Osteocyte (in vitro differentiated cells): ENCODE measurements at regions not wholly inside any gene's neighbourhood (a gene's known extent, or its start where the extent isn't known, plus 50 kb on each side); places are given as distances from the start of the nearest gene placed in this dataset.

Source experiments
- DNase-seq: peaks from one replicate; pipeline ENCODE4 v3.0.0; 2021; ENCODE audit warnings: mixed read lengths; ENCODE audit not compliant: unreplicated experiment; ENCODE audit errors: extremely low spot score
- H3K27ac Mint-ChIP-seq: one replicate; pipeline ENCODE4 v1.8.0; 2021; ENCODE audit warnings: mild to moderate bottlenecking, mixed read lengths; ENCODE audit not compliant: unreplicated experiment
- H3K27me3 Mint-ChIP-seq: one replicate; pipeline ENCODE4 v1.8.0; 2021; ENCODE audit warnings: mixed read lengths; ENCODE audit not compliant: unreplicated experiment
- H3K36me3 Mint-ChIP-seq: one replicate; pipeline ENCODE4 v1.8.0; 2021; ENCODE audit warnings: mixed read lengths; ENCODE audit not compliant: unreplicated experiment
- H3K4me1 Mint-ChIP-seq: one replicate; pipeline ENCODE4 v1.8.0; 2021; ENCODE audit warnings: mixed read lengths; ENCODE audit not compliant: unreplicated experiment
- H3K4me3 Mint-ChIP-seq: one replicate; pipeline ENCODE4 v1.8.0; 2021; ENCODE audit warnings: mild to moderate bottlenecking, moderate library complexity, mixed read lengths; ENCODE audit not compliant: unreplicated experiment
- H3K9me3 Mint-ChIP-seq: one replicate; pipeline ENCODE4 v1.8.0; 2021; ENCODE audit warnings: mixed read lengths; ENCODE audit not compliant: unreplicated experiment
- CTCF ChIP-seq: fragments of 200-600 bp; sonication (generic); IDR thresholded peaks from 2 replicates; pipeline ENCODE4 v1.5.0; 2021; ENCODE audit warnings: antibody characterized with exemption, mild to moderate bottlenecking, moderate library complexity

DNA sequence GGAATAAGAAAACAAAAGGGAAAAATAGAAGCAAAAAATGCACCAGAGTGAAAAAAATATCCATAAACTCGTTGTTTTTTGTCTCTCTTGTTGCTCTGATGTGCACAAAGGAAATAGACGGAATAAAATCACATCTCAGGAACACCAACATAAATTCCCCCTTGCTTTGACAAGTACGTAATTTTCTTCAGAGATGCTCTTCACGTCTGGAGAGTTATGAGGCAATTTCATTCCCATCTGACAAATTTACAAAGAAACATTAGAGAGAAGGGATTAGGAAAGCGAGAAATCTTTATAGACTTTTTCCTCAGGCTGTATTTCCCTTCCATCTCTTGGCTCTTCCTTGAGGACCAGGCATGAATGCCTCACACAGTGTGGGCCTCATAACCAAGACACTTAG lies 250.1 kb upstream of the ZFP64 start:
- no peak overlapping the region for H3K4me3 Mint-ChIP-seq
- H3K27me3 Mint-ChIP-seq = no peaks in the 10 kb centered on the region
- H3K4me1 Mint-ChIP-seq = no peaks in the 10 kb centered on the region
- TF ChIP-seq CTCF = no peak
- no peak for DNase-seq
- no peaks in the 10 kb centered on the region for H3K9me3 Mint-ChIP-seq
- no peaks in the 10 kb centered on the region for H3K36me3 Mint-ChIP-seq
- H3K27ac Mint-ChIP-seq = no peak overlapping the region

- H3K27me3 Mint-ChIP-seq = no peaks in the 10 kb centered on the region
- no peak overlapping the region for H3K27ac Mint-ChIP-seq
- H3K36me3 Mint-ChIP-seq = no peaks in the 10 kb centered on the region
- DNase-seq = no peak
- H3K4me1 Mint-ChIP-seq = no peaks in the 10 kb centered on the region
- H3K9me3 Mint-ChIP-seq = no peaks in the 10 kb centered on the region
- no peak overlapping the region for H3K4me3 Mint-ChIP-seq
- no peak for TF ChIP-seq CTCF
Observed at GRCh38 chr20:52439375-52439774, 247.8 kb upstream of the ZFP64 start.

GRCh38 chr20:52438326-52438963 lies 246.9 kb upstream of the ZFP64 start:
- H3K27ac Mint-ChIP-seq = no peak overlapping the region
- H3K36me3 Mint-ChIP-seq = no peaks in the 10 kb centered on the region
- H3K9me3 Mint-ChIP-seq = no peaks in the 10 kb centered on the region
- no peak overlapping the region for H3K4me3 Mint-ChIP-seq
- DNase-seq = no peak
- TF ChIP-seq CTCF = no peak
- H3K27me3 Mint-ChIP-seq = no peaks in the 10 kb centered on the region
- H3K4me1 Mint-ChIP-seq = no peaks in the 10 kb centered on the region

- Mint-ChIP-seq H3K9me3 (peaks cover under 1% of the 10 kb centered on the region), H3K4me3 (no peak overlapping the region), H3K4me1 (no peaks in the 10 kb centered on the region), H3K27me3 (no peaks in the 10 kb centered on the region), H3K27ac (no peak overlapping the region), H3K36me3 (no peaks in the 10 kb centered on the region)
- no peak for DNase-seq
- no peak for TF ChIP-seq CTCF
Observed at GRCh38 chr20:52434453-52434852, 242.9 kb upstream of the ZFP64 start.

- no peaks in the 10 kb centered on the region for H3K27me3 Mint-ChIP-seq
- peaks cover 4% of the 10 kb centered on the region for H3K9me3 Mint-ChIP-seq
- no peak for DNase-seq
- no peak overlapping the region for H3K27ac Mint-ChIP-seq
- H3K4me1 Mint-ChIP-seq = no peaks in the 10 kb centered on the region
- no peaks in the 10 kb centered on the region for H3K36me3 Mint-ChIP-seq
- no peak for TF ChIP-seq CTCF
- H3K4me3 Mint-ChIP-seq = no peak overlapping the region
Observed at GRCh38 chr20:52434041-52434425, 242.5 kb upstream of the ZFP64 start.
